Adrenal gland (tissue), 5 donors: ENCODE measurements at regions not wholly inside any gene's neighbourhood (a gene's known extent, or its start where the extent isn't known, plus 50 kb on each side); places are given as distances from the start of the nearest gene placed in this dataset.

Source experiments
- CTCF ChIP-seq, 6 experiments: fragments of 450-650 bp in 4 of 6; fragments of 200-600 bp in 2 of 6; sonication (generic) in 1 of 6; IDR thresholded peaks; 1 replicate in 5 of 6; 2 replicates in 1 of 6; pipeline versions ENCODE4 v1.5.1 to v1.8.0; 2016 to 2021; ENCODE audit warnings: antibody characterized with exemption in 6 of 6, mild to moderate bottlenecking in 2 of 6, moderate library complexity in 1 of 6
- POLR2A ChIP-seq, 2 donors: fragments of 450-650 bp; IDR thresholded peaks; one replicate each; pipeline ENCODE4 v1.6.1; 2017; ENCODE audit warnings: antibody characterized with exemption in 2 of 2, mild to moderate bottlenecking in 2 of 2, moderate library complexity in 1 of 2
- donor health status: DM: no; HTN: no; CAD: no.

- TF ChIP-seq POLR2A (IDR thresholded peaks at IDR 0.05) (no peak), CTCF (IDR thresholded peaks at IDR 0.05) (no peak)
Observed at GRCh38 chr17:31736855-31737625, 122.0 kb downstream of the COPRS start.
